Aorta (tissue), 5 donors: ENCODE measurements at regions not wholly inside any gene's neighbourhood (a gene's known extent, or its start where the extent isn't known, plus 50 kb on each side); places are given as distances from the start of the nearest gene placed in this dataset.
"Not testable (repeated sequence)": the region's sequence is repeated elsewhere in the genome, so short reads cannot be mapped to it uniquely, and the experiment has no call there.

ENCODE experiments used
- ATAC-seq: fragments of 200-7000 bp; cut with Tn5 transposase; one replicate; pipeline ENCODE4 v1.9.1; 2022; ENCODE audit warnings: moderate library complexity; ENCODE audit not compliant: low FRiP score
- DNase-seq, 2 donors: peaks; one replicate each; pipeline ENCODE4 v3.0.0-alpha.2; 2020
- H3K27ac ChIP-seq, 2 donors: one replicate each; pipeline ENCODE4 v1.5.1; 2013; ENCODE audit warnings: low read length in 2 of 2, mild to moderate bottlenecking in 2 of 2, moderate library complexity in 2 of 2, control low read depth in 1 of 2, inconsistent platforms in 1 of 2, low read depth in 1 of 2
- H3K27me3 ChIP-seq, 2 donors: one replicate each; pipeline ENCODE4 v1.6.1; 2013; ENCODE audit warnings: control low read depth in 1 of 2, low read length in 1 of 2, mild to moderate bottlenecking in 1 of 2, moderate library complexity in 1 of 2; ENCODE audit not compliant: insufficient read depth in 2 of 2, control insufficient read depth in 1 of 2
- H3K36me3 ChIP-seq, 2 donors: one replicate each; pipeline ENCODE4 v1.6.1; 2013; ENCODE audit warnings: control low read depth in 1 of 2, low read length in 1 of 2, mild to moderate bottlenecking in 1 of 2; ENCODE audit not compliant: insufficient read depth in 2 of 2, control insufficient read depth in 1 of 2
- H3K4me1 ChIP-seq, 2 donors: one replicate each; pipeline ENCODE4 v1.6.1; 2013; ENCODE audit warnings: low read length in 2 of 2, control low read depth in 1 of 2, mild to moderate bottlenecking in 1 of 2, moderate library complexity in 1 of 2; ENCODE audit not compliant: insufficient read depth in 2 of 2, control insufficient read depth in 1 of 2
- H3K4me3 ChIP-seq, 2 donors: one replicate each; pipeline ENCODE4 v1.5.1; 2013; ENCODE audit warnings: low read length in 2 of 2, control low read depth in 1 of 2, mild to moderate bottlenecking in 1 of 2
- H3K9me3 ChIP-seq: one replicate; pipeline ENCODE4 v1.6.1; 2013; ENCODE audit warnings: mild to moderate bottlenecking, low read length; ENCODE audit not compliant: control insufficient read depth
- WGBS, 2 donors: extraction: QIAGEN DNeasy Blood & Tissue Kit; methylation state at CpG; one replicate each; pipeline ENCODE4 v1.1.7; 2013; 5-methylcytosine and 5-hydroxymethylcytosine counted together
- intact Hi-C, 2 donors: fragments of 100-400 bp; cut with DNase I; formaldehyde crosslinking; loops; one replicate each; pipeline versions ENCODE4 v1.14.2 to v1.15.0; 2022
- donor health status: healthy with polysubstance abuse.
- donor health status: Bipolar disorder and iron deficiency.
- donor health status: DM: no; HTN: no; CAD: no.
- donor health status: DM: no; HTN: no; CAD: no.
- donor health status: DM: yes; HTN: yes; CAD: no.

GRCh38 chr9:724461-724860, 117.0 kb upstream of the DMRT1 start:
- H3K9me3 ChIP-seq, intact Hi-C loops, H3K36me3 ChIP-seq, H3K27me3 ChIP-seq, DNase-seq, ATAC-seq, H3K4me3 ChIP-seq: not testable (repeated sequence)
- Histone ChIP-seq H3K27ac (peak overlapping the region; percentile 51 to 89), H3K4me1 (peaks cover 15 to 19% of the 10 kb centered on the region in 2 donors)
- 42 to 44% methylated on average over 14 of the region's 14 CpGs for WGBS, 2 donors

GRCh38 chr9:726005-726404, 115.5 kb upstream of the DMRT1 start:
- Histone ChIP-seq H3K9me3 (no peaks in the 10 kb centered on the region), H3K4me1 (peaks cover 15 to 17% of the 10 kb centered on the region in 2 donors), H3K27ac (peak overlapping the region in 1 of 2 donors; percentile 90), H3K27me3 (no peaks in the 10 kb centered on the region), H3K4me3 (no peak overlapping the region), H3K36me3 (peaks cover 2% of the 10 kb centered on the region in 2 donors)
- ATAC-seq (no peak), DNase-seq (no peak)
- WGBS, 2 donors, result 92 to 94% methylated on average over 4 of the region's 4 CpGs
- intact Hi-C loops, result no loop called here

DNA sequence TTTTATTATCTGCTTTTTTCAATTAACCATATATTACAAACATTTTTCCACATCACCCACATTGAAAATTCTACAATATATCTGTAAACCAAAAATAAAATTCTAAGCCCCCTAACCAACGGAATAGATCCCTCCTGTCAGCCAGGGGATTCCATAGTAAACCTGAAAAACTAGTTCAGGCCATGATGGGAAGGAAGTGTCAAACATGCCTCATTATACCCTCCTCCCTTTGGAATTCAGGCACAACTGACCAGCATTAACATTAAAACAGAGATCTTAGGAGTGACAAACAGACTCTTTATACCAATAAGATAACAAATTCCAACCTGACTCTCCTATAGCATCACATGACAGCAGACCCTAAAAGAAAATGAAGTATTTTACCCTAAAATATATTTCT, 113.7 kb upstream of the DMRT1 start:
- Histone ChIP-seq H3K36me3 (peaks cover 6 to 9% of the 10 kb centered on the region in 2 donors), H3K4me3 (no peak overlapping the region), H3K27me3 (no peaks in the 10 kb centered on the region), H3K9me3 (no peaks in the 10 kb centered on the region), H3K27ac (no peak overlapping the region), H3K4me1 (peaks cover 6 to 14% of the 10 kb centered on the region in 2 donors)
- 19 to 25% methylated on average over 1 of the region's 1 CpG for WGBS, 2 donors
- DNase-seq, result no peak
- intact Hi-C loops, result no loop called here
- no peak for ATAC-seq

DNA sequence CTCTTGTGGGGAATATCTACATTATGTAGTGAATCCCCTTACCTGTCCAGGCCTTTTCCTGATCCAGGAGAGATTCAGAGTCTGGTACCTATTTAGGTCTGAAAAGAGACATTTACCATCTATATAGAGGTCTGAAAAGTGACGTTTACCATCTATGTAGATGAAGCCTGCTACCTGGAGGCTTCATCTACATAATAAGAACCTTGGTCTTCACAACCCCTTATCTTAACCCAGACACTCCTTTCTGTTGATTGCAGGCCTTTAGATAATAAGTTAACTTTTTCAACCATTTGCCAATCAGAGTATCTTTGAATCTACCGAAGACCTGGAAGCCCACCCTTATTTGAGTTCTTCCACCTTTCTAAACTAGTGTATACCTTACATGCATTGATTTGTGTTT, 113.0 kb upstream of the DMRT1 start:
- Histone ChIP-seq H3K4me3 (no peak overlapping the region), H3K36me3 (peaks cover 8 to 11% of the 10 kb centered on the region in 2 donors), H3K9me3 (no peaks in the 10 kb centered on the region), H3K27me3 (no peaks in the 10 kb centered on the region), H3K27ac (peak overlapping the region; percentile 84 to 94), H3K4me1 (peaks cover 5 to 8% of the 10 kb centered on the region in 2 donors)
- intact Hi-C loops, result no loop called here
- WGBS, 2 donors, result 74 to 76% methylated on average over 2 of the region's 2 CpGs
- ATAC-seq (no peak), DNase-seq (no peak)

GRCh38 chr9:731474-731873, 110.0 kb upstream of the DMRT1 start:
- Histone ChIP-seq H3K4me1 (peaks cover 4 to 5% of the 10 kb centered on the region in 2 donors), H3K36me3 (peaks cover 9 to 13% of the 10 kb centered on the region in 2 donors), H3K27ac (peak overlapping the region in 1 of 2 donors; percentile 22), H3K4me3 (no peak overlapping the region), H3K9me3 (no peaks in the 10 kb centered on the region), H3K27me3 (no peaks in the 10 kb centered on the region)
- DNase-seq (no peak), ATAC-seq (no peak)
- 82 to 88% methylated on average over 8 of the region's 8 CpGs for WGBS, 2 donors
- intact Hi-C loops, result no loop called here

DNA sequence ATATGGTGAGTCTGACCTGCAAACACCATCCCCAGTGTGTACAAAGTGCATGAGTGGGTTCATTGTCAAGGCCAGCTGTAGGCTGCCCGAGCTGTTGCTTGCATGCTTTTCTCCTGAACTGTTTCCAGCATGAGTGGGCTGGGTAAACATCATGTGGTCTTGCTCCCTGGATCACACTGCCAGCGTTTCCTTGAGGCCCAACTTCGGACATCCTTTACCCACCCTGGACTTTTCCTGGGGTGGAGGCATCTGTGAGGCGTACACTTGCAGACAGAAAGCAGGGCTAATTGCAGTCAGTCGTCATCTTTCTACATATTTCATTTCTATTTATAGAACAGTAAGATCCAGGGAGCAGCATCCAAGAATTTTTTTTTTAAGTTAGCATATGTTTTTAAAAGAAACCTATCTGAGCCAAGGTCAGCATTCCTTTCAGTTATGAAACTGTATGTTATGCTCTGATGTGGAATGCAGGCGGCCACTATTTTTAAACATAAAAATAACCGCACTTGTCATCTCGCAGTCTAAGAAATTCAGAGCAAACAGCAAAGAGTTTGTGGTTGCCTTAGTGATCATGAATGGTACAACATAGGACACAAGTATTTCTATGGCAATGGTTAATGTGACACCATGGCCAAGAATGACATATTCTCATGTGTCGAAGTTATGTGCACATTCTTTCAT, 106.5 kb upstream of the DMRT1 start:
- Histone ChIP-seq H3K4me3 (no peak overlapping the region), H3K4me1 (peaks cover 5 to 6% of the 10 kb centered on the region in 2 donors), H3K27ac (peak overlapping the region in 1 of 2 donors; percentile 99), H3K27me3 (no peaks in the 10 kb centered on the region), H3K36me3 (peaks cover 13 to 14% of the 10 kb centered on the region in 2 donors), H3K9me3 (no peaks in the 10 kb centered on the region)
- peak; percentile 74 for ATAC-seq
- 2 to 6% methylated on average over 9 of the region's 9 CpGs for WGBS, 2 donors
- intact Hi-C loops, result loop anchor here (1.0 to 5.0 kb wide), 3 partner anchors 40 to 116 kb away; no protein-coding TSS in a partner anchor
- DNase-seq, result peak; percentile 77 to 81

GRCh38 chr9:737400-738120, 103.9 kb upstream of the DMRT1 start:
- WGBS, 2 donors, result 10 to 13% methylated on average over 7 of the region's 7 CpGs
- intact Hi-C loops, result loop anchor here in 1 of 2 donors (5.0 kb wide), 1 partner anchor 50 kb away; no protein-coding TSS in a partner anchor
- peak; percentile 24 for ATAC-seq
- no peak for DNase-seq
- H3K36me3 ChIP-seq, result peaks cover 13 to 15% of the 10 kb centered on the region in 2 donors
- H3K9me3 ChIP-seq, result no peaks in the 10 kb centered on the region
- H3K27ac ChIP-seq, result peak overlapping the region; percentile 79 to 100
- H3K4me3 ChIP-seq, result no peak overlapping the region
- peaks cover 2 to 6% of the 10 kb centered on the region in 2 donors for H3K4me1 ChIP-seq
- no peaks in the 10 kb centered on the region for H3K27me3 ChIP-seq

GRCh38 chr9:738209-738915, 103.1 kb upstream of the DMRT1 start:
- DNase-seq (peak; percentile 81 to 84), ATAC-seq (peak; percentile 76)
- H3K27me3 ChIP-seq, result no peaks in the 10 kb centered on the region
- peak overlapping the region; percentile 96 to 100 for H3K27ac ChIP-seq
- peaks cover 2 to 6% of the 10 kb centered on the region in 2 donors for H3K4me1 ChIP-seq
- 16 to 20% methylated on average over 14 of the region's 14 CpGs for WGBS, 2 donors
- intact Hi-C loops, result loop anchor here in 1 of 2 donors (5.0 kb wide), 1 partner anchor 51 kb away; no protein-coding TSS in a partner anchor
- no peak overlapping the region for H3K4me3 ChIP-seq
- H3K36me3 ChIP-seq, result peaks cover 15 to 18% of the 10 kb centered on the region in 2 donors
- H3K9me3 ChIP-seq, result no peaks in the 10 kb centered on the region
